ENCODE measurements at regions not wholly inside any gene's neighbourhood (a gene's known extent, or its start where the extent isn't known, plus 50 kb on each side); places are given as distances from the start of the nearest gene placed in this dataset.

DNA sequence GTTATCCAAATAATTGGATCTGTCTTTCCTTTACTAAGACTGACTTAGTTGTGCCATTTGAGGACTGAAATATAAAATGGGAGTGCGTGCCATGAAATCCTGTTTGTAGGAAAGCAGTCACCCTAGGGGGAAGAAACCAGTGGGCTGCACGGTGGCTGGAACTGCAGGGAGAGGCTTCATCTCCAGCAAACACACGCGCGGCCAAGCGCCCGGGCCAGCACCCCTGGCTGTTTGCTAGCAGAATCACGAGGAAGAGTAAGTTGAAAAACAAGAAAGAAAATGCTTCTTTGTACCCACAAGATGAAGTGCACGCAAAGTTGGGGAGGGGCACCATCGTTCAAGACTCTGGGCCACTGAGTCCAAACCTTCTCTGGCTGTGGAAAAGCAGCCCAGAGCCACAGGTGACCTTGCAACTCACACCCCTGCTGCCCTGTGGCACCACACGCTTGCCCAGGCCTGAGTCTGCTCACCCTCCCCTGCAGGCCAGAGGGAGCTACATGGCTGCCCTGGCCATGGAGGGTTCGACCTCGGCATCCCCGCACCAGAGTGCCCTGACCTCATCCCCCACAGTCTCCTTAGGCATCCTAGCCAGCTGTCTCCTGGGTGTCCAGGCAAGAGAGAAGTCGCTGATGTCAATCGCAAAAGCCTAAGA, 55.2 kb downstream of the IRX2 start:
- DNase-seq (no peak), ATAC-seq (no peak)
- H3K36me3 Mint-ChIP-seq (ENCODE audit: low read depth): no peaks in the 10 kb centered on the region
- H3K4me3 Mint-ChIP-seq: no peak overlapping the region
- no peaks in the 10 kb centered on the region for H3K9me3 ChIP-seq (ENCODE audit: control insufficient read depth, low read length, poor library complexity, severe bottlenecking)
- no peaks in the 10 kb centered on the region for H3K27me3 Mint-ChIP-seq
- no peak overlapping the region for H3K27ac Mint-ChIP-seq
- H3K4me1 Mint-ChIP-seq: no peaks in the 10 kb centered on the region

- Mint-ChIP-seq H3K4me3 (no peak overlapping the region), H3K27me3 (no peaks in the 10 kb centered on the region), H3K36me3 (ENCODE audit: low read depth) (no peaks in the 10 kb centered on the region), H3K4me1 (no peaks in the 10 kb centered on the region), H3K27ac (no peak overlapping the region)
- DNase-seq: no peak
- no peak for ATAC-seq
- no peaks in the 10 kb centered on the region for H3K9me3 ChIP-seq (ENCODE audit: control insufficient read depth, low read length, poor library complexity, severe bottlenecking)
Measured at GRCh38 chr5:2695200-2695891, 56.1 kb downstream of the IRX2 start.

DNA sequence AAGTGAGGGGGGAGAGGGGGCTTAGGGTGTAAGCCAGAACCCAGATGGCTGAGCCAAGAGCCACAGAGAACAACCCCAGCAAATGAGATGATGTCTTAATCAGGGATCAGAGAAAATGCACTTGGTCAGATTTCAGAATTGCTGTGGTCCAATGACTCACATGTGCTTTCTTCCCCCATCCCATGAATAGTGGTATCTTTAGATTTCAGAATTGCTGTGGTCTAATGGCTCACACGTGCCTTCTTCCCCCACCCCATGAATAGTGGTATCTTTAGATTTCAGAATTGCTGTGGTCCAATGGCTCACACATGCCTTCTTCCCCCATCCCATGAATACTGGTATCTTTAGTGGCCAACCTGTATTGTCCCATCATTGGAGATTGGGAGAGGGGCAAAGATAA, 59.9 kb downstream of the IRX2 start:
- Mint-ChIP-seq H3K4me1 (no peaks in the 10 kb centered on the region), H3K27ac (no peak overlapping the region), H3K4me3 (no peak overlapping the region), H3K27me3 (no peaks in the 10 kb centered on the region), H3K36me3 (ENCODE audit: low read depth) (no peaks in the 10 kb centered on the region)
- no peak for ATAC-seq
- no peaks in the 10 kb centered on the region for H3K9me3 ChIP-seq (ENCODE audit: control insufficient read depth, low read length, poor library complexity, severe bottlenecking)
- DNase-seq: no peak

- no peak for ATAC-seq
- Mint-ChIP-seq H3K4me1 (no peaks in the 10 kb centered on the region), H3K4me3 (no peak overlapping the region), H3K27ac (no peak overlapping the region), H3K36me3 (ENCODE audit: low read depth) (no peaks in the 10 kb centered on the region), H3K27me3 (no peaks in the 10 kb centered on the region)
- DNase-seq: no peak
- H3K9me3 ChIP-seq (ENCODE audit: control insufficient read depth, low read length, poor library complexity, severe bottlenecking): no peaks in the 10 kb centered on the region
Measured at GRCh38 chr5:2690293-2690692, 61.2 kb downstream of the IRX2 start.

DNA sequence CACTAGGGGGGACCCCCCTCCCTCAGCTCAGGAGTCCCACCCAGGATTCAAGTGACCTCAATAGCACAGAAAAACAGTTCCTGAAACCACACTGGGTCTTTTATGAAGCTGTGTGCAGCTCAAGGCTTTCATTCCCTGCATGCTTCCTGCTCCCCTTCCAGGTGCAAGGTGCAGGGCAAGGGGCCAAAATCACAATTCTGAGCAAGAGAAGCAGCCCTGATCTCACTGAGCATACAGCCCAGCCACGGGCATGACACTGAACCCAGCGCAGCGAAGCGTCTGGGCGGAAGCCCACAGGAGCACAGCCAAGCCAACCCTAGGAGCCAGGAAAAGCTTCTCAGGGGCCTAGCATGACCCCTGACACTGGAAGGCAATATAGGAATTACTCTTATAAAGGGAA, 62.9 kb downstream of the IRX2 start:
- no peak overlapping the region for H3K27ac Mint-ChIP-seq
- ATAC-seq (no peak), DNase-seq (no peak)
- H3K4me3 Mint-ChIP-seq: no peak overlapping the region
- no peaks in the 10 kb centered on the region for H3K27me3 Mint-ChIP-seq
- no peaks in the 10 kb centered on the region for H3K4me1 Mint-ChIP-seq
- H3K9me3 ChIP-seq (ENCODE audit: control insufficient read depth, low read length, poor library complexity, severe bottlenecking): no peaks in the 10 kb centered on the region
- H3K36me3 Mint-ChIP-seq (ENCODE audit: low read depth): no peaks in the 10 kb centered on the region

GRCh38 chr5:2687746-2688145, 63.7 kb downstream of the IRX2 start:
- Mint-ChIP-seq H3K27ac (no peak overlapping the region), H3K27me3 (no peaks in the 10 kb centered on the region), H3K4me1 (no peaks in the 10 kb centered on the region), H3K36me3 (ENCODE audit: low read depth) (no peaks in the 10 kb centered on the region), H3K4me3 (no peak overlapping the region)
- H3K9me3 ChIP-seq (ENCODE audit: control insufficient read depth, low read length, poor library complexity, severe bottlenecking): no peaks in the 10 kb centered on the region
- ATAC-seq: no peak
- no peak for DNase-seq

DNA sequence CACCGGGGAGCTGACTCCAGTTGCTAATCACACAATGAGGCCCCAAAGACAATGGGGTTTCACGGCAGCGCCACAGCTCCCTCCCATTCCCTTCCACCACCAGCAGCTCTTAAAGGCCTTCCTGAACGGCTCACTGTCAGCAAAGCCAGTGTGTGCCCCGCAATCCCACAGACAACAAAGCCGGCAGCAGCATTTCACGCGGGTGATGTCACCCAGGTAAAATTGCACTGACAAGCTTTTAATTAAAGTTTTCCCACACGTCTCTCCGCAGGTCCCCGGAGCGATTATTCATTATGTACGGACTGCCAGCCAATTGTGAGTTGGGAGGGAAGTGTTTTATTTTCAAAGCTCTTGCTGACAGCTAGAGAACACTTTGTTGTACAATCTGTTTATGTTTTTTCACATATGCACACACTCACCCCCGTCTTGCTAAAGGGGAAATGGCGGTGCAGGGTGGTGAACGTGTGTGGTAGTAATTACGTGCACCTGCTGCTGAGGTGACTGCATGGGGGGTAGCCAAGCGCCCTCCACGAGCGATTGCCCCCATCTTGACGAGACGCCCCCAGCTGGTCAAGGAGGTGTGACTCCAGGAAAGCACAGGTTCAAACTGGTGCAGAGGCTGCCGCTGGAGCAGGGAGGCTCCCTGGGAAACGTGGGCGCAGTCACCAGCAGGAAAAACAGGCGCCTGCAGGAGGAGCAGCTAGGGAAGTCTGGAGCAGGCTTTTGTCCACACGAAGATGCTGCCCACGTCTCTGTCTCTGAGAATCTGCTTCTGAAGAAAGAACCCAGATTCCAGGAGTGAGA, 65.0 kb downstream of the IRX2 start:
- Mint-ChIP-seq H3K36me3 (ENCODE audit: low read depth) (no peaks in the 10 kb centered on the region), H3K27me3 (no peaks in the 10 kb centered on the region), H3K27ac (no peak overlapping the region), H3K4me1 (no peaks in the 10 kb centered on the region), H3K4me3 (no peak overlapping the region)
- no peaks in the 10 kb centered on the region for H3K9me3 ChIP-seq (ENCODE audit: control insufficient read depth, low read length, poor library complexity, severe bottlenecking)
- DNase-seq (no peak), ATAC-seq (no peak)

DNA sequence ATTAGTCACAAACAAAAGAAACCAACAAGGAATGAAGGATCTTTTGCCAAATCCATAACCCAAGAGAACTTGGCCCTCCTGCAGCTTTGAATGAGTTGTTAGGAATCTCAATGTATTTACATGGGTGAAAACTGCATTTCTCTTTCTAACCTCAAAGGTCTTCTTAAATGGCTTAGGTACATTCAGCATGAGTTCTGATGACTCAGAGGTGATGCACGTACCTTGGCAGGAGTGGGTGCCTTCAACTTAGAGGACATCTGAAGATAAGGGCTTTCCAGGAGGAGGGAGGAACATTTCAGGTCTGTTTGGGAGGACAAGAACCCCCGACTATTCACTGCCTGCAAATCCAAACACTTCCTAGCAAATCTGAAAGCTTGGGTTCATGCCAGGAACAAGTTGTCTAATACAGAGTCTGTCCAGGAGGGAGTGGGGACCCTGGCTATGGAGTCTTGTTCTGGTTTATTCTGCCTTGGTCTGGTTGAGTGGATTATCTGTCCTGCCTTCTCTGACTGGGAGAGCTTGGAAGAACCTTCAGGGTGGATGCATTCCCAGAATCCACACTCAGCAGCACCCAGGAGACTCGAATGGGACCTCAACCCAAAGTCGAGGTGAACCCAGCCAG, 65.7 kb downstream of the IRX2 start:
- H3K9me3 ChIP-seq (ENCODE audit: control insufficient read depth, low read length, poor library complexity, severe bottlenecking): no peaks in the 10 kb centered on the region
- no peaks in the 10 kb centered on the region for H3K27me3 Mint-ChIP-seq
- no peak overlapping the region for H3K4me3 Mint-ChIP-seq
- ATAC-seq (no peak), DNase-seq (no peak)
- H3K27ac Mint-ChIP-seq: no peak overlapping the region
- no peaks in the 10 kb centered on the region for H3K4me1 Mint-ChIP-seq
- no peaks in the 10 kb centered on the region for H3K36me3 Mint-ChIP-seq (ENCODE audit: low read depth)

- Mint-ChIP-seq H3K4me1 (no peaks in the 10 kb centered on the region), H3K4me3 (no peak overlapping the region), H3K36me3 (ENCODE audit: low read depth) (no peaks in the 10 kb centered on the region), H3K27ac (no peak overlapping the region), H3K27me3 (no peaks in the 10 kb centered on the region)
- no peaks in the 10 kb centered on the region for H3K9me3 ChIP-seq (ENCODE audit: control insufficient read depth, low read length, poor library complexity, severe bottlenecking)
- no peak for DNase-seq
- no peak for ATAC-seq
Measured at GRCh38 chr5:2684606-2685005, 66.9 kb downstream of the IRX2 start.

DNA sequence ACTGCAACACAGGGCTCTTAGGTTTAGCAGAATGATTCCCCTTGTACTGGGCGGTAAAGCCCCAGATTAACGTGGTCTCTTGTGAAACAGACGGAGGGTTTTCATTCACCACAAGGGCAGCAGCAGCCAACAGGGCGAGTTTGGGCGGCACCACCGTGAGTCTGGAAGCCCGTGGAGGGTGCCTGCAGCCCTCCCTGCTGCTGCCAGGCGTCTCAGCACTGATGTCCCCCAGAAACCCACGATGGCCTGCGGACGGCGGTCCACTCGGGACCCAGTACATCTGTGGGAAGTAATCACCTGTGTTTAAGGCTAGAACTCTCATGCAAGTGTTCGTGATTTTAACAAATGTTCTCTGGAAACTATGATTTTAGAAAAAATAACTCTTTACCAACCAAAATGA, 67.8 kb downstream of the IRX2 start:
- DNase-seq (no peak), ATAC-seq (no peak)
- no peak overlapping the region for H3K4me3 Mint-ChIP-seq
- no peaks in the 10 kb centered on the region for H3K36me3 Mint-ChIP-seq (ENCODE audit: low read depth)
- H3K27ac Mint-ChIP-seq: no peak overlapping the region
- no peaks in the 10 kb centered on the region for H3K4me1 Mint-ChIP-seq
- H3K27me3 Mint-ChIP-seq: no peaks in the 10 kb centered on the region
- no peaks in the 10 kb centered on the region for H3K9me3 ChIP-seq (ENCODE audit: control insufficient read depth, low read length, poor library complexity, severe bottlenecking)

DNA sequence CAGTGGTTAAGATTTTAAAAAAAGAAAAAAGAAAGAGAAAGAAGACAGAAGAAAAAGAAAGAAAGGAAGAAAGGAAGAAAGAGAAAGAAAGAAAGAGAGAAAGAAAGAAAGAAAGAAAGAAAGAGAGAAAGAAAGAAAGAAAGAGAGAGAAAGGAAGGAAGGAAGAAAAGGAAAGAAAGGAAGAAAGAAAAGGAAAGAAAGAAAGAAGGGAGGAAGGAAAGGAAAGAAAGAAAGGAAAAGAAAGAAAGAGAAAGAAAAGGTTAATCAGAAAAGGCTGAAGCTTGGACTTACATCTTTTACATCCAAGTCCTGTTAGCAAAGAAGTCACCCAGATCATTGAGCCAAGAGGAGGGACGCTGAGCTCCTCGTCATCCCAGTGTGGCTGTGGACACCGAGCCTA, 70.0 kb downstream of the IRX2 start:
- no peak for DNase-seq
- H3K27me3 Mint-ChIP-seq: no peaks in the 10 kb centered on the region
- no peaks in the 10 kb centered on the region for H3K9me3 ChIP-seq (ENCODE audit: control insufficient read depth, low read length, poor library complexity, severe bottlenecking)
- no peaks in the 10 kb centered on the region for H3K36me3 Mint-ChIP-seq (ENCODE audit: low read depth)
- no peak for ATAC-seq
- H3K4me3 Mint-ChIP-seq: no peak overlapping the region
- H3K4me1 Mint-ChIP-seq: no peaks in the 10 kb centered on the region
- H3K27ac Mint-ChIP-seq: no peak overlapping the region

DNA sequence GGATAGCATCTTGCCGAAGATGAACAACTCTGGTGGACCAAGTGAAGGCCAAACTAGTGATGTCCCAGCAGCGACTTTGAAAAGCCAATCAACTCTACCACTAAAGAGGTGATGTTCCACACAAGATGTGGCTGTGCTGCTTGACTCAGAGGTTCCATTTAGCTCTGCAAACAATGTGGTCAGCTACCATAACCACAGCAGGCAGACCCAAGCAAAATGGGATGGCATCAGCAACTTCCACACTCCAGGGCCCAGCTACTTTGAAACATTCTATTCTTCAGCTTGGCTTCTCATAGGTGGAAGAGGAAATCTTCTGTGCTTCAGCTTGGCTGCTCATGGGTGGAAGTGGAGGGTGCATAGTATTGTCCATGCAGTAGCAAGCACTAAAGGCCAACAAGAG, 70.5 kb downstream of the IRX2 start:
- Mint-ChIP-seq H3K27ac (no peak overlapping the region), H3K4me1 (no peaks in the 10 kb centered on the region), H3K36me3 (ENCODE audit: low read depth) (no peaks in the 10 kb centered on the region), H3K27me3 (no peaks in the 10 kb centered on the region), H3K4me3 (no peak overlapping the region)
- no peaks in the 10 kb centered on the region for H3K9me3 ChIP-seq (ENCODE audit: control insufficient read depth, low read length, poor library complexity, severe bottlenecking)
- ATAC-seq: no peak
- no peak for DNase-seq

- no peaks in the 10 kb centered on the region for H3K27me3 Mint-ChIP-seq
- H3K36me3 Mint-ChIP-seq (ENCODE audit: low read depth): no peaks in the 10 kb centered on the region
- no peaks in the 10 kb centered on the region for H3K9me3 ChIP-seq (ENCODE audit: control insufficient read depth, low read length, poor library complexity, severe bottlenecking)
- H3K27ac Mint-ChIP-seq: no peak overlapping the region
- H3K4me3 Mint-ChIP-seq: no peak overlapping the region
- no peaks in the 10 kb centered on the region for H3K4me1 Mint-ChIP-seq
- ATAC-seq: no peak
- DNase-seq: no peak
Measured at GRCh38 chr5:2677689-2678088, 73.8 kb downstream of the IRX2 start.

Data from T-helper 17 cell (primary cell).